K562 (cell line): ENCODE measurements at regions not wholly inside any gene's neighbourhood (a gene's known extent, or its start where the extent isn't known, plus 50 kb on each side); places are given as distances from the start of the nearest gene placed in this dataset.

ENCODE experiments used
- ATAC-seq: fragments of 200-7000 bp; cut with Tn5 transposase; 3 replicates; pipeline ENCODE4 v1.9.1; 2020; ENCODE audit warnings: moderate library complexity
- BruUV-seq: library from RNA; stranded (reverse); fragments of 400-500 nt; replicated peaks from 2 replicates; lab custom pipeline; 2021; lab: Mats Ljungman, UMichigan
- CTCF ChIA-PET: fragments of 300-600 bp; formaldehyde crosslinking; extraction: SDS; loops from one replicate; lab custom pipeline; 2021; ENCODE audit warnings: low intra/inter-chr PET ratio; lab: Yijun Ruan, JAX
- POLR2A ChIA-PET: fragments of 300-600, 350-650 bp; sonication (Branson Sonifier 250); formaldehyde crosslinking; extraction: SDS; loops from one replicate; lab custom pipeline; 2021; ENCODE audit warnings: antibody characterized with exemption, inconsistent platforms; lab: Yijun Ruan, JAX
- DNase-seq, 4 experiments: peaks; one replicate each; pipeline versions ENCODE4 v3.0.0 to v3.0.0-alpha.2; 2011 to 2018; ENCODE audit warnings: low spot score in 3 of 4, mixed read lengths in 3 of 4; ENCODE audit errors: extremely low read depth in 1 of 4
- FAIRE-seq: peaks from 2 replicates; lab custom pipeline; 2011; peaks lifted over from hg19 to GRCh38; lab: Jason Lieb, UNC
- H2AFZ ChIP-seq: 2 replicates; pipeline ENCODE4 v1.6.0; 2011; ENCODE audit warnings: low read depth, low read length, control low read depth, inconsistent platforms
- H3K27ac ChIP-seq: fragments of 200-600 bp; 3 replicates; pipeline ENCODE4 v1.8.0; 2011; ENCODE audit warnings: low read depth, mild to moderate bottlenecking, control low read depth, inconsistent platforms, low read length, moderate library complexity, mixed read lengths; ENCODE audit errors: extremely low read depth
- H3K27me3 ChIP-seq, 2 experiments: fragments of 300-600 bp in 1 of 2; 2 replicates in 1 of 2; 3 replicates in 1 of 2; pipeline versions ENCODE4 v1.6.0 to v1.8.0; 2011; ENCODE audit warnings: inconsistent platforms in 2 of 2, low read length in 2 of 2, mild to moderate bottlenecking in 1 of 2, mixed read lengths in 1 of 2, moderate library complexity in 1 of 2; ENCODE audit not compliant: control insufficient read depth in 2 of 2, insufficient read depth in 2 of 2
- H3K36me3 ChIP-seq: fragments of 300-600 bp; 3 replicates; pipeline ENCODE4 v1.8.0; 2011; ENCODE audit warnings: mild to moderate bottlenecking, low read length, inconsistent platforms; ENCODE audit not compliant: control insufficient read depth, insufficient read depth
- H3K4me1 ChIP-seq, 2 experiments: fragments of 200-600 bp in 1 of 2; replicated peaks in 1 of 2; 2 replicates in 1 of 2; 3 replicates in 1 of 2; pipeline versions ENCODE4 v1.5.1 to v1.8.0; 2011; ENCODE audit warnings: inconsistent platforms in 2 of 2, low read length in 2 of 2, mild to moderate bottlenecking in 1 of 2, mixed read lengths in 1 of 2, moderate library complexity in 1 of 2; ENCODE audit not compliant: control insufficient read depth in 2 of 2, insufficient read depth in 2 of 2
- H3K4me2 ChIP-seq: 2 replicates; pipeline ENCODE4 v1.6.1; 2011; ENCODE audit warnings: low read length, control low read depth, inconsistent platforms, mixed read lengths; ENCODE audit not compliant: insufficient read depth
- H3K4me3 ChIP-seq: fragments of 200-600 bp; sonication (generic), shearing (Covaris generic); 2 replicates; pipeline ENCODE4 v1.5.1; 2016; ENCODE audit warnings: control low read depth, inconsistent platforms
- H3K79me2 ChIP-seq: fragments of 200-600 bp; 3 replicates; pipeline ENCODE4 v1.8.0; 2011; ENCODE audit warnings: low read length, inconsistent platforms; ENCODE audit not compliant: control insufficient read depth, insufficient read depth
- H3K9ac ChIP-seq, 2 experiments: 2 replicates each; pipeline versions ENCODE4 v1.6.0 to v1.6.1; 2011; ENCODE audit warnings: low read depth in 2 of 2, low read length in 2 of 2, control low read depth in 1 of 2, inconsistent platforms in 1 of 2, mild to moderate bottlenecking in 1 of 2, mixed read lengths in 1 of 2; ENCODE audit not compliant: insufficient read depth in 1 of 2
- H3K9me1 ChIP-seq: one replicate; pipeline ENCODE4 v1.6.0; 2011; ENCODE audit warnings: inconsistent platforms, mild to moderate bottlenecking, low read length, moderate library complexity; ENCODE audit not compliant: control insufficient read depth, insufficient read depth
- H3K9me3 ChIP-seq: replicated peaks from 2 replicates; pipeline ENCODE4 v1.5.1; 2011; ENCODE audit warnings: low read depth, low read length, inconsistent platforms; ENCODE audit not compliant: control insufficient read depth, insufficient read depth
- H4K20me1 ChIP-seq: replicated peaks from 2 replicates; pipeline ENCODE4 v1.6.1; 2011; ENCODE audit warnings: low read length, inconsistent platforms, mixed read lengths; ENCODE audit not compliant: control insufficient read depth, insufficient read depth
- CCNT2 ChIP-seq: IDR thresholded peaks from 2 replicates; pipeline ENCODE4 v1.6.1; 2011; ENCODE audit warnings: borderline replicate concordance, low read depth, mild to moderate bottlenecking, moderate library complexity, mixed read lengths, low read length; ENCODE audit not compliant: insufficient read length; ENCODE audit errors: extremely low read depth
- DIDO1 ChIP-seq: fragments of 450-650 bp; IDR thresholded peaks from 2 replicates; pipeline ENCODE4 v1.6.1; 2016; ENCODE audit warnings: low read depth, missing biosample characterization, missing genetic modification characterization
- HMG20B ChIP-seq: fragments of 250-450 bp; sonication (Bioruptor Pico); IDR thresholded peaks from 2 replicates; pipeline ENCODE4 v1.5.0; 2021; ENCODE audit warnings: mild to moderate bottlenecking
- JUN ChIP-seq, 2 experiments: sonication (generic) in 1 of 2; formaldehyde crosslinking in 1 of 2; IDR thresholded peaks; 2 replicates each; pipeline versions ENCODE4 v1.6.1 to v1.8.0; 2012 to 2022; ENCODE audit warnings: borderline replicate concordance in 2 of 2, mild to moderate bottlenecking in 2 of 2, improper control_type of control experiment in 1 of 2, low read depth in 1 of 2, low read length in 1 of 2, missing genetic modification reagents in 1 of 2
- PCBP2 ChIP-seq: fragments of 200-400 bp; formaldehyde crosslinking; IDR thresholded peaks from 2 replicates; pipeline ENCODE4 v1.6.1; 2018; ENCODE audit warnings: low read length, low read depth, mild to moderate bottlenecking, moderate library complexity; ENCODE audit not compliant: poor library complexity, severe bottlenecking
- PML ChIP-seq: IDR thresholded peaks from 2 replicates; pipeline ENCODE4 v1.6.1; 2012; ENCODE audit warnings: low read length, inconsistent platforms
- ZBTB9 ChIP-seq: fragments of 450-650 bp; formaldehyde crosslinking; IDR thresholded peaks from 2 replicates; pipeline ENCODE4 v1.4.0; 2020; ENCODE audit warnings: mild to moderate bottlenecking, moderate library complexity
- ZNF184 ChIP-seq: sonication (generic); formaldehyde crosslinking; IDR thresholded peaks from 2 replicates; pipeline ENCODE4 v1.5.0; 2020; ENCODE audit warnings: missing genetic modification reagents
- ZNF24 ChIP-seq: fragments of 450-650 bp; IDR thresholded peaks from 2 replicates; pipeline ENCODE4 v1.6.1; 2016
- in situ Hi-C: fragments of 300-500 bp; cut with MboI; formaldehyde crosslinking; loops from 4 replicates; pipeline ENCODE4 v1.15.0; 2018; ENCODE audit warnings: inconsistent platforms, mixed read lengths
- intact Hi-C: fragments of 100-400 bp; cut with micrococcal nuclease; formaldehyde crosslinking; loops from 2 replicates; pipeline ENCODE4 v1.14.2; 2022

GRCh38 chr2:180520921-180521581 lies 459.4 kb upstream of the UBE2E3 start (continued):
- no peak for TF ChIP-seq CCNT2

- Histone ChIP-seq H4K20me1 (no peaks in the 10 kb centered on the region), H3K27ac (no peak overlapping the region), H3K9me3 (no peaks in the 10 kb centered on the region), H3K36me3 (no peaks in the 10 kb centered on the region), H3K9me1 (no peaks in the 10 kb centered on the region), H3K4me2 (no peak overlapping the region), H3K27me3 (no peaks in the 10 kb centered on the region), H3K9ac (no peak overlapping the region), H3K4me1 (no peaks in the 10 kb centered on the region), H3K4me3 (no peak overlapping the region), H3K79me2 (no peaks in the 10 kb centered on the region), H2AFZ (no peak overlapping the region)
- in situ Hi-C loops = no loop called here
- TF ChIP-seq ZNF184 (CRISPR knock-in tag) (no peak), ZBTB9 (CRISPR knock-in tag) (no peak), ZNF24 (no peak), DIDO1 (no peak), JUN (IDR thresholded peaks at IDR 0.05; ENCODE audit: borderline replicate concordance, low read depth, low read length) (no peak), JUN (CRISPR knock-in tag; IDR thresholded peaks at IDR 0.05; ENCODE audit: borderline replicate concordance) (no peak), PCBP2 (no peak), HMG20B (CRISPR knock-in tag) (no peak), PML (no peak)
- ChIA-PET POLR2A (no interaction called here), CTCF (no interaction called here)
- ATAC-seq (no peak), FAIRE-seq (no peak), DNase-seq (no peak)
- intact Hi-C loops = no loop called here
- BruUV-seq = no TSS peak
These were observed 460.2 kb upstream of the UBE2E3 start for GRCh38 chr2:180520206-180520605.
